H54 (cell line): ENCODE measurements at regions not wholly inside any gene's neighbourhood (a gene's known extent, or its start where the extent isn't known, plus 50 kb on each side); places are given as distances from the start of the nearest gene placed in this dataset.
A peak's percentile ranks its signal among the peaks of the same experiment; 100 is the strongest.
"Not testable (repeated sequence)": the region's sequence is repeated elsewhere in the genome, so short reads cannot be mapped to it uniquely, and the experiment has no call there.

Experiments
- DNase-seq: peaks from one replicate; pipeline ENCODE4 v3.0.0; 2011; ENCODE audit warnings: low spot score, mixed read lengths; ENCODE audit not compliant: insufficient read length
- FAIRE-seq: peaks from 3 replicates; lab custom pipeline; 2011; peaks lifted over from hg19 to GRCh38; lab: Jason Lieb, UNC
- POLR2A ChIP-seq: IDR thresholded peaks from 2 replicates; pipeline ENCODE4 v1.6.1; 2011; ENCODE audit warnings: low read depth, mild to moderate bottlenecking, low read length

- no peak for TF ChIP-seq POLR2A
- FAIRE-seq (no peak), DNase-seq (no peak)
Observed at GRCh38 chr6:86276056-86276455, 633.4 kb upstream of the SYNCRIP start.

GRCh38 chr6:86273936-86274335 lies 631.2 kb upstream of the SYNCRIP start:
- no peak for DNase-seq
- FAIRE-seq = no peak
- no peak for TF ChIP-seq POLR2A

- no peak for DNase-seq
- TF ChIP-seq POLR2A = no peak
- no peak for FAIRE-seq
Observed at GRCh38 chr6:86256615-86257187, 614.0 kb upstream of the SYNCRIP start.

GRCh38 chr6:86255973-86256372 lies 613.3 kb upstream of the SYNCRIP start:
- FAIRE-seq (no peak), DNase-seq (no peak)
- TF ChIP-seq POLR2A = no peak

GRCh38 chr6:86251106-86251505 lies 608.4 kb upstream of the SYNCRIP start:
- no peak for TF ChIP-seq POLR2A
- no peak for DNase-seq
- FAIRE-seq = no peak

- DNase-seq = no peak
- FAIRE-seq = no peak
Observed at GRCh38 chr6:86217906-86218305, 575.2 kb upstream of the SYNCRIP start.

GRCh38 chr6:86215323-86215722 lies 572.6 kb upstream of the SYNCRIP start:
- DNase-seq (no peak), FAIRE-seq (no peak)
- no peak for TF ChIP-seq POLR2A

More at GRCh38 chr6:86217906-86218305, 575.2 kb upstream of the SYNCRIP start:
- TF ChIP-seq POLR2A = no peak

GRCh38 chr6:86205980-86206379 lies 563.3 kb upstream of the SYNCRIP start:
- FAIRE-seq (no peak), DNase-seq (no peak)
- TF ChIP-seq POLR2A = no peak

- no peak for TF ChIP-seq POLR2A
- FAIRE-seq = no peak
- DNase-seq = no peak
Observed at GRCh38 chr6:86203044-86203443, 560.4 kb upstream of the SYNCRIP start.

- DNase-seq (no peak), FAIRE-seq (no peak)
- no peak for TF ChIP-seq POLR2A
Observed at GRCh38 chr6:86193821-86194220, 551.1 kb upstream of the SYNCRIP start.

- FAIRE-seq = no peak
- DNase-seq = peak; percentile 2
- no peak for TF ChIP-seq POLR2A
Observed at GRCh38 chr6:86192123-86192522, 549.4 kb upstream of the SYNCRIP start.

GRCh38 chr6:86175149-86175548 lies 532.5 kb upstream of the SYNCRIP start:
- DNase-seq, FAIRE-seq: not testable (repeated sequence)

GRCh38 chr6:86154852-86155251 lies 512.2 kb upstream of the SYNCRIP start:
- no peak for TF ChIP-seq POLR2A

GRCh38 chr6:86153521-86153920 lies 510.8 kb upstream of the SYNCRIP start:
- no peak for DNase-seq
- FAIRE-seq = no peak
- TF ChIP-seq POLR2A = no peak

More at GRCh38 chr6:86154852-86155251, 512.2 kb upstream of the SYNCRIP start:
- no peak for FAIRE-seq
- DNase-seq = no peak

GRCh38 chr6:86152546-86152945 lies 509.9 kb upstream of the SYNCRIP start:
- no peak for DNase-seq
- no peak for FAIRE-seq
- no peak for TF ChIP-seq POLR2A
